ENCODE measurements at regions not wholly inside any gene's neighbourhood (a gene's known extent, or its start where the extent isn't known, plus 50 kb on each side); places are given as distances from the start of the nearest gene placed in this dataset.
"Not testable (repeated sequence)": the region's sequence is repeated elsewhere in the genome, so short reads cannot be mapped to it uniquely, and the experiment has no call there.

DNA sequence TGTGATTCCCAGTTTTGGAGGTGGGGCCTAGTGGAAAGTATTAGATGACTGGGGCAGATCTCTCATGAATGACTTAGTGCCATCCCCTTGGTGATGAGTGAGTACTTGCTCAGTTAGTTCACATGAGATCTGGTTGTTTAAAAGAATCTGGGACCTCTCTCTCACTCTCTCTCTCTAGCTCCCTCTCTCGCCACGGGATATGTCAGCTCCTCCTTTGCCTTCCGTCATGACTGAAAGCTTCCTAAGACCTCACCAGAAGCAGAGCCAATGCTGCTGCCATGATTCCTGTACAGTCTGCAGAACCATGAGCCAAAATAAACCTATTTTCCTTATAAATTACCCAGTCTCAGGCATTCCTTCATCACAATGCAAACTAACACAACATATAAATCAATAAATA lies 176.7 kb downstream of the PRELID2 start:
- no peak for DNase-seq (ENCODE audit: low read depth in 2 of 2)

DNA sequence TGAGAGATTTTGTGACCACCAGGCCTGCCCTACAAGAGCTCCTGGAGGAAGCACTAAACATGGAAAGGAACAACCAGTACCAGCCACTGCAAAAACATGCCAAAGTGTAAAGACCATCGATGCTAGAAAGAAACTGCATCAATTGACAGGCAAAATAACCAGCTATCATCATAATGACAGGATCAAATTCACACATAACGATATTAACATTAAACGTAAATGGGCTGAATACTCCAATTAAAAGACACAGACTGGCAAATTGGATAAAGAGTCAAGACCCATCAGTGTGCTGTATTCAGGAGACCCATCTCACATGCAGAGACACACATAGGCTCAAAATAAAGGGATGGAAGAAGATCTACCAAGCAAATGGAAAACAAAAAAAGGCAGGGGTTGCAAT lies 182.4 kb downstream of the PRELID2 start:
- not testable (repeated sequence) for DNase-seq (ENCODE audit: low read depth in 2 of 2)

DNA sequence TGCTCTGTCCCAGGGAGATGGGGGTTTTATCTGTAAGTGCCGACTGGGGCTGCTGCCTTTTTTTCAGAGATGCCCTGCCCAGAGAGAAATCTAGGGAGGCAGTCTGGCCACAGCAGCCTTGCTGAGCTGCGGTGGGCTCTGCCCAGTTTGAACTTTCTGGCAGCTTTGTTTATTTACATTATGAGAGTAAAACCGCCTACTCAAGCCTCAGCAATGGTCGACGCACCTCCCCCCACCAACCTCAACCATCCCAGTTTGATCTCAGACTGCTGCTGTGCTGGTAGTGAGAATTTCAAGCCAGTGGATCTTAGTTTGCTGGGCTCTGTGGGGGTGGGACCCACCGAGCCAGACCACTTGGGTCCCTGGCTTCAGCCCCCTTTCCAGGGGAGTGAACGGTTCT lies 188.0 kb downstream of the PRELID2 start:
- DNase-seq (ENCODE audit: low read depth in 2 of 2) = not testable (repeated sequence)

DNA sequence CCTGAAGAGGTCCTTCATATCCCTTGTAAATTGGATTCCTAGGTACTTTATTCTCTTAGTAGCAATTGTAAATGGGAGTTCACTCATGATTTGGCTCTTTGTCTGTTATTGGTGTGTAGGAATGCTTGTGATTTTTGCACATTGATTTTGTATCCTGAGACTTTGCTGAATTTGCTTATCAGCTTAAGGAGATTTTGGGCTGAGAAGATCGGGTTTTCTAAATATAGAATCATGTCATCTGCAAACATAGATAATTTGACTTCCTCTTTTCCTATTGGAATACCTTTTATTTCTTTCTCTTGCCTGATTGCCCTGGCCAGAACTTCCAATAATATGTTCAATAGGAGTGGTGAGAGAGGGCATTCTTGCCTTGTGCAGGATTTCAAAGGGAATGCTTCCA lies 191.9 kb downstream of the PRELID2 start:
- not testable (repeated sequence) for DNase-seq (ENCODE audit: low read depth in 2 of 2)

DNA sequence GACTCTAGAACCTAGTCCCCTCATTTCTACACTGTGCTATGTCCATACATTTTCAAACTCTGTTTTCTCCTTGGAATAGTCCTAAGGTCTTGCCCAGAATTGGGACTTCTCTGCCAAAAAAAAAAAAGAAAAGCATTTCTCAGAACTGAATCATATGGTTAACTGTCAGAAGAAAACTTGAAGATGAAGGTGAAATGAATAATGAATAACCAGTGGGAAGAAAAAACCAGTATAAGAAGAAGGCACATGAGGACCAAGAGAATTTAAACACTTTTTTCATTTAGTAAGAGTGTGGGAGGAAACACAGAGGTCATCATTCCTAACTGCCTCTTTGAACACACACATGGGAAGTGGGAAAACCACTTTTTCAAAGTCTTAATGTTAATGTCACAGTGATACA lies 197.7 kb downstream of the PRELID2 start:
- no peak for DNase-seq (ENCODE audit: low read depth in 2 of 2)

DNA sequence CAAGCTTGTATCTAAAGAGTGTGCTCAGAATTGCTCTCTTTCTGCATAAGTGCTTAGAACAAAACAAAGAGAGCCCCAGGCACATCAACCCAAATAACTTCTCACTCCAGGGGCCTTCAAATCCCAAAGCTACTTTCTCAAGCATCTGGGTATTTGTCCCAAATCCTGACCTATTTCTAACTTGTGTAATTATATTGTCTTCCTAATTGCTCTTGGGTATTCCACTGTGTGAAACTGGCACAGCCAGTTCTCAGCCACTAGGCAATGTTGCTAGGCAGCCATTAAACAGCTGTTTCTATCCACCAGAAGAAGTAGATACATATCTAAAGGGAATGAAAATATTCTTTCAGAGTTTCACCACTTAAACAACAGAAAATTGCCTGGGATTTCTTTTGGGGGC lies 198.8 kb downstream of the PRELID2 start:
- DNase-seq (ENCODE audit: low read depth in 2 of 2) = no peak

DNA sequence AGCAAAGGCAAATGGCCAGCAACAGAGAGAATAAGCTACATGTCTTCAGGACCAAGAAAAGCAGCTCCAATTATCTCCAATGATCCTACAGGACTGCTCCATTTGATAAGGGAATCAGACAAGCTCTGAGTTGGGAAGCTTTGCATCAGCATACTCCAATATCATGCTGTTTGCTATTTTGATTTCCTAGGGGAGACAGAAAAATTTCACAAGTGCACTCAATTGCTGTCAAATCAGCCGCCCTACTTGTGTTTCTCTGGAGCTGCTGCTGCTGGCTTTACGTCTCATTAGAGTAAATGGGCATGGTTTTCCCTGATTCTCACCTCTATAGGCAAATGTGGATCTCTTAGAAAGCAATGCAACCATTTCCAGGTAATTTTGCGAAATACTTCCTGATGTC lies 201.7 kb downstream of the PRELID2 start:
- DNase-seq (ENCODE audit: low read depth in 2 of 2) = no peak

DNA sequence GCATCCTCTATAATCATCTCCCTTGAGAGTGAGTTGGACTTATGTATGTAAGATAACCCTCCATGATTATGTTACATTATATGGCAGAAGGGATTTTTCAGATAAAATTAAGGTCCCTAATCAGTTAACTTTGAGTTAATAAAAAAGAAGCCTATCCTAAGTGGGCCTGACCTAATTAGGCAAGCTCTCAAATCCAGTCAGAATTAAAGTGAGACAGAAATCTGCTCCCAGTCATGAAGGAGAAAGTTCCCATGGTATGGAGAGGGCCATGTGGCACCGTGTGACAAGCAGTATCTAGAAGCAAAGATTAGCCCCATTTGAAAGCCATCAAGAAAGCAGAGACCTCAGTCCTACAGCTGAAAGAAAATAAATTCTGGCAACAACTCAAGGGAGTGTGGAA lies 202.4 kb downstream of the PRELID2 start:
- DNase-seq (ENCODE audit: low read depth in 2 of 2) = no peak

DNA sequence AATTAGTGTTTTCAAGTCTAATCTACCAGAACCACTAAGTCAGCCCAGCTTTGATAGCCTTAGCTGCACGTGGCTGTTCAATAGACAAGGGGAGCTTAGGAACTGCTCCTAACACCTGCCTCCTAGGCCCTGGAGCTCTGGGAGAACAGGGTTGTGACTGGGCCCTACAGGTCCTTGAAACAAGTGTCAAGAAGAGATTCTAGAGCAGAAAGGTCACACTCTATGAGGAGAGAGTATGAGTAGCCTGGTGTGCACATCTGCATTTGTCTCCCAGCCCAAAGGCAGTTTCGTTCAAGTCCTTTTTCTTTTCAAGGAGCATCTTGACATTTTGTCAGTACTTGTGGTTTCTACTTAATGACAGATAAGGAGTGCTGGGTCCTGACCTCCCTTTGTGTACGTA lies 206.1 kb downstream of the PRELID2 start:
- DNase-seq (ENCODE audit: low read depth in 2 of 2) = no peak

DNA sequence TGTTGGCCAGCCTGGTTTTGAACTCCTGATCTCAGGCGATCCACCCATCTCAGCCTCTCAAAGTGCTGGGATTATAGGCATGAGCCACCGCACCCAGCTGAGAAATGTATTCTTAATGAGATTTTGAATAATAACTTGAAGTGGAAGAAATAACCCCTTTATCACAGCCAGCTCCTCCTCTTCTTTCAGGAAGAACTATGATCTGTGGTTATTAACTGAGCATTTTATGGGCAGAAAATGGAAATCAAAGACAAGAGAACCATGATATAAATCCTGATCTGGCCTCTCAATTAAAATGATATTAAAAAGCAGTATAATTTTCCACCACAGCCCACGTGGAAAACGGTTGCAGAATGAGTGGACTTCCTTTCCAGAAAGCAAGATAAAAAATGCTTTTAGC lies 206.6 kb downstream of the PRELID2 start:
- DNase-seq (ENCODE audit: low read depth in 2 of 2) = no peak

DNA sequence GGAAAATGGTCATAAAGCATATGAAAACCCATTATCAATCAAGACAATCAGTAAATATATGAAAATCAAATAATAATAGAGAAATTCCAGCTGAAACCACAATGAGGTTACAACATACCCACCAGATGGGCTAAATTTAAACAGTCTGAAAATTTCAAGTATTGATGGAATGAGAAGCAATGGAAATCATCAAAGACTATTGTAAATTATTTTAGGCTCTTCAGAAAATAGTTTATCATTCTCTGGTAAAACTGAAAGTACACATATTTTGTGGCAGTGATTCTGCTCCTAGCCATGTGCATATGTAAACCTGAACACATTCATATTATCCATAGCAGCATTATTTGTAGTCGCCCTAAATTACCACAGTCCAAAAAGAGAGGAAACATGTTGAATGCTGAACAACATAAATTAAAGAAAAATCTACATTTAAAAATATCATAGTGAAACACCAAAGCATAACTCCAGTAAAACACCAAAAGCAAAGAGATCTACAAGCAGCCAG lies 215.3 kb downstream of the PRELID2 start:
- no peak for DNase-seq (ENCODE audit: low read depth in 2 of 2)

DNA sequence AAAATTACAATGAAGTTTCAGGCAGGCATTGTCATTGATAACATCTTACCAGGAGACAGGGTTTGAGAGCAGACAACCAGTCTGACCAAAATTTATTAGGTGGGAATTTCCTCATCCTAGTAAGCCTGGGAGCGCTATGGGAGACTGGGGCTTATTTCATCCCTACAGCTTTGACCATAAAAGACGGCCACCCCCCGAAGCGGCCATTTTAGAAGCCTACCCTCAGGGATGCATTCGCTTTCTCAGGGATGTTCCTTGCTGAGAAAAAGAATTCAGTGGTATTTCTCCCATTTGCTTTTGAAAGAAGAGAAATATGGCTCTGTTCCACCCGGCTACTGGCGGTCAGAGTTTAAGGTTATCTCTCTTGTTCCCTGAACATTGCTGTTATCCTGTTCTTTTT lies 218.4 kb downstream of the PRELID2 start:
- not testable (repeated sequence) for DNase-seq (ENCODE audit: low read depth in 2 of 2)

DNA sequence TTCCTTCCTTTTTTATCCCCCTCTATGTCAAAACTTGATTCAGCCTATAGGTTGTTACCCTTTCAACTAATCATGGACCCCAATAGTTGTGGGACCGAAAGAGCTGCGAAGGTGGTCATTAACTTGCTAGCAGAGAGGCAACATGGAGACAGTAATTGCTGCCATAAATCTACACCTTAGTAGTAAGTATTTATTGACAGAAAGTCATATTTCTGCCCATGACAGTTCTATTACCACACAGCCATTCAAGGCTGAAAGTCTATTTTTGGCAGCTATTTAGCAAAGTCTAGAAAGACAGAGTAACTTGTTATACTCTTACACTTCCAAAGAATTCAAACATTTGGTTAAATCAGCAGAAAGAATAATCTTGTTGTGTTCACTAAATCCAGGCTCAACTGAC lies 236.2 kb downstream of the PRELID2 start:
- no peak for DNase-seq (ENCODE audit: low read depth in 2 of 2)

DNA sequence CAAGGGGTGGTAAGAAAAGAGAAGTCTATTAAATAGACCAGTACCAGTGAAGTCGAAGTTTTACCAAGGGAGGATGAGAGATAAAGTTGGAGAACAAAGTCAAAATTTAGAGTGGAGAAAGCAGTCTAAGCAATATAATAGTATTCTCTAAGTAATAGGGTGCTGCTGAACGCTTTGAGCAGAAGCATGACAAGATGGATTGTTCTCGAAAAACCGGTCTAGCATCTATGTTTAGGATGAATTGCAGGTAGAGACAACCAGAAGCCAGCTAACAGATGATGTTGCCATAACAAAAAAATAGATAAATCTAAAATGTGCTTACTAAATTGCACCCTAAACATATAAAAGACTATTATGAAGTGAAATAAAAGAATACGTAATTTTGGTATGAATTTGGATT lies 237.0 kb downstream of the PRELID2 start:
- no peak for DNase-seq (ENCODE audit: low read depth in 2 of 2)

DNA sequence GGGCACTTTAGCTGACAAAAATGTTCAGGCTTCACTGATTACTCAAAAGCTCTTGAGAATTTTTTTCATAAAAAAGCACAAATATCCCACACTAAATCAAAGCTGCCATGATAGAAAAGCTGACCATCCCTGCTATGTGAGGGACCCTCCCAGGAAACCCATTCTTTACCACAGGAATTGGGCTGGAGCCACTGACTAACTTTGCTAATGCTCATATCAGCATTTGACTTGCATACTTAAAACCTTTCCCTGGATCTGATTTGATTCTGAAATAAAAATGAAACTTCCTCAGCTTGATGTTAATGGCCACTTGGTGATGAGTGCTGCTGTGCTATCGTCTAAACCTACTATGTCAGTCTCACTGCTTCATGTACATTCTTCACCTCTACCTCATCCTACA lies 243.6 kb downstream of the PRELID2 start:
- DNase-seq (ENCODE audit: low read depth in 2 of 2) = no peak

DNA sequence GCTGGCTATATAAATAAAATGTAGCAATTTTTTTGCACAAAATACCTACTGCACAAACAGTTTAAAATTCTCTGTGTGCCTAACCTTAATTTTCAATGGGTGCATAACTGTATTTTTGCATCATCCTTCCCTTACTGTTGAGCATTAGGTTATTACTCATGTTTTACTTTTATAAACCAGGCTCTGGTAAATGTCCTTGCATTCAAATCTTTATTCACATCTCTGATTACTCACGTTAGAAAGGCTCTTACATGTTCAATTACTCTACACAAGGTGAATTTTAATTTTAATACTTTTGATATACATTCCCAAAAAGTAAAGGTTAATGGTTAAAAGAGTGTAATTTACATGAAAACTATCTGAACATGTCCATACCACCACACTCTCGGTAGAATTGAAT lies 246.1 kb downstream of the PRELID2 start:
- DNase-seq (ENCODE audit: low read depth in 2 of 2) = no peak

DNA sequence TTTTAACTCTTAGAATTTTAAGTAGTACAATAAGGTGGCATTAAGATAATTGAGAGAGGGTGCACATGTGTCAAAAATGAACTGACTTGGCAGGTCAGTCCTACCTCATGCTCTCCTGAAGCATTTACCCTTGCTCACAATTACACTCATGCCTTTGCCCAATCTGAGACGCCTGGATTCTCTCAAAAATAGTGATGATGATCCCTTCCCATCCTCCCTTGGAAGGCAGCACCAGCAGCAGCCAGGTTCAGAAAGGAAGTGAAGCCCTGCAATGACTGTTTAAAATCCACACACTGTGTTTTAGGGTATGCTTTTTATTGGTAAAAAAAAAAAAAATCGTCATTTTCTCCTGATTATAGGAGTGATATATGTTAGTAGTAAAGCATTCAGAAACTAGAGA lies 246.6 kb downstream of the PRELID2 start:
- no peak for DNase-seq (ENCODE audit: low read depth in 2 of 2)

DNA sequence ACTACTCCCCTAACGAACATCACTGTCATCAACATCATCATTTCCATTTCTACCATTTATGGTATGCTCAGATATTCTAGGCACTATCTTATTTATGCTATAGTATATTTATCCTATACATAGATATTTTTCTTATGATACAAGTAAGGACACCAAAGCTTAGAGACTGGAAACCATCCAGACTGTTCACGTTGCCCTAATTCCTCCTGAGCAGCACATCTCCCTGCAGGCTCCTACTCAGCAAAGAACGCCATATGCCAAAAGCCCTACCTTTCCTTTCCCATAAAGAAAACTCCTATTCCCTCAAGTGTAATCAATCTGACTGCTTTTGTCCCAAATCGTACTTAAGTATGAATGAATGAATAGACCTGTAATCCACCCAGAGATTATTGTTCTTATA lies 247.0 kb downstream of the PRELID2 start:
- no peak for DNase-seq (ENCODE audit: low read depth in 2 of 2)

DNA sequence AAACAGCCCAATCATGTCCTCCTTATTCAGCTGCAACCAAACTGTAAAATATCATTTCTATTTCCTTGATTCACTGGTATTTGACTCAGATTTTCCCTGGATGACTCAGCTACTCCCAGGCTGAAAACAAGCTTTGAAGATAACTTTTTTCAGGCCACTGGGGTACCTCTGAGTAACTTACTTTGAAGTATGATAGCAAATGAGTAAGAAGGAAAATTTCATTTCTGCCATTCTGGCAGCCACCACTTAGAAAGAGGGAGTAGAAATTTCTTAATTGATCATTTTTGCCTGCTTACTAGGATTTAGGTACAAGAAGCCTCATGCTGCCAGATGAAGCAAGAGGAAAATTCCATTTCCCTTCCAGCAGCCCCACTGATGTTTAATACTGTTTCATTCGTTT lies 247.4 kb downstream of the PRELID2 start:
- DNase-seq (ENCODE audit: low read depth in 2 of 2) = peak; percentile 59 to 84

DNA sequence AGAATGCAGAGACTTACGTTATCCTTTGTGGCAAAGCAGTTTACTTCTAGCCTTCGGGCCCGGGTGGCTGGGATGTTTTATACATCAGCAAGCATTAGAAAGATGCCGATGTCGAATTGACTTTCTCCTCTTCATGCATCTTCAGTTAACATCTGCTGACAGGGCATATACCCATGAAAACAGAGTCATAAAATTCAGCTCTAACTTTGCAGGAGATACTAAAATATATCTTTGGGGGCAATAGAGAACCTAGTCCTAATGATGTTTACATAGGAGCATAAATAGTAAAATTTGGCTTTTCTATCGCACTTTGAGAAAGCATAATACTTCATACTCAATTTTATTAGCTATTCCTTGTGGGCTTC lies 247.9 kb downstream of the PRELID2 start:
- DNase-seq (ENCODE audit: low read depth in 2 of 2) = no peak

DNA sequence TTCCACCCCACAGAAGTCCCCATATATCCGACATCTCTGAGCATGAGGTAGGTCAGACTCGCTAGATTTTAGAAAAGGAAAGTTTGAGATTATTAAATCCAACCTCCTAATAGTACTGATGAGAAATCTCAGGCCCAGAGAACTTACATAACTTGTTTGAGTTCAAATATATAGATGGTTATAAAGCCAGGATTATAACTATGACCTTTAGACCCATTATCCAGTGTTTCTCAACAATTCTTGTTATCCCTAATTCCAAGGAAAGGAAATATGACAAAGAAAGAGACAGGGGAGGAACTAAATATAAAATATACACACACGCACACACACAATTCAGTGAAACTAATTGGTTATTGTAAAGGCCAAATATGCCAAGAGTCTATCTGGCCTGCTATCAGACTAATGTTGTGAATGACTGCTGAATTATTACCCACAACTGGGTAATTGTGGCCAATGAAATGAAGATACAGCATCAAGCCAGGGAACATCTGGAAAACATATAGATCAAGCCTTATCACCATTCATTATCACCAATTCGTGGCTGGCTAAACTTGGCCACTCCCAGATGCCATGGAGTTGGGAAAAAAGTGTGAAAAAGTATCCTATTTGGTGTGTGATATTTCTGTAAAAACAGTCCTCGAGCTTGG lies 248.4 kb downstream of the PRELID2 start:
- DNase-seq (ENCODE audit: low read depth in 2 of 2) = no peak

DNA sequence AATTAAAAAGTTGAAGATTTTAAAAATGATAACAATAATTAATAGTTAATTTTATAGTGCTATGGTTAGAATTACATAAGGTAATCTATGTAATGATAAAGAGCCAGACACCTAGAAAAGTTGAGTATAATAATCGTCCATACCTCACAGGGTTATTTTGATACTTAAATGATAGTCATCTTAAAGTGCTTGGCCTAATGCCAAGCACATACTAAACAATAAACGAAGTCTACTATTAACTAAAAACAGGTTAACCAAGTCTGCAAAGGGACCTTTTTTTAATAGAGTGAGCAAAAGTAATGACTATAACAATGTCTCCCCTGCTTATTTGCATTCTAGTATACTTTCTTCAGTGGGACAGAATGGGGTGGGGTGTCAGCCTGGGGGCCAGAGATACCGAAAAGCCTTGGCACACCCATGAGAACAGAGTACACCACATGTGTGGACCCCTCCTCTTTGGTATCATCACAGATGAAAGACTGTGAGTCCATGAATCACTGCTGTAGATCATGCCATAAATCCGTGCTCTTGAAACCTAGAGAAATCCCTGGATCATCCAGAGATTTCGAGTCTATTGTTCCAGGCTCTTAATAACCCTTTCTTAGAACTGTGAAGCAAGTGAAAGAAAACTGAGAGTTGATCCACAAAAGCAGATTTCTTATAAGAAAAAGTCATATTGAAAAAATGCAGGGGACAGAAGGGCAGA lies 249.5 kb downstream of the PRELID2 start:
- DNase-seq (ENCODE audit: low read depth in 2 of 2) = no peak

DNA sequence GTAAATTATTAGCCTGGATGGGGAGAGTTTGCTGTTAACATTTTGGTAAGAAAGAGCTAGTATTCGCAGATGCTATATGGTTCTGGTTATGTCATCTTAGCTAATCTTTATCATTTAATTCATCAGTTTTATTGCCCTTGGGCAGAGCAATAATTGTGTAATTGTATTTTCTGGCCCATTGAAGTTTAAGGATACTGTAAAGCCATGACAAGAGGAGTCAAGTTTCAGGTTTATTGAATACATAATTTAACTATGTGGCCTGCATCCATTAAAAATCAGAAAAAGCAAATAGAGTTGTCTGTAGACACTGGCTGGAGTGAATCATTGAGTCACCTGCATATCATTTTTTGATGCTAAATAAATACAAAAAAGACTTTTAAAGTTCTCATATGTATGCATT lies 255.8 kb downstream of the PRELID2 start:
- no peak for DNase-seq (ENCODE audit: low read depth in 2 of 2)

All from lung microvascular endothelial cell (primary cell).